HG02588 (cell line): ENCODE measurements at regions not wholly inside any gene's neighbourhood (a gene's known extent, or its start where the extent isn't known, plus 50 kb on each side); places are given as distances from the start of the nearest gene placed in this dataset.
"Not testable (repeated sequence)": the region's sequence is repeated elsewhere in the genome, so short reads cannot be mapped to it uniquely, and the experiment has no call there.

ENCODE experiments used
- ATAC-seq: cut with Tn5 transposase; IDR thresholded peaks from one replicate; pipeline ENCODE4 v1.9.1; 2021; ENCODE audit warnings: mild to moderate bottlenecking, moderate library complexity; ENCODE audit not compliant: unreplicated experiment

- no peak for ATAC-seq
These were observed 172.4 kb downstream of the LACC1 start for GRCh38 chr13:44051918-44052675.

DNA sequence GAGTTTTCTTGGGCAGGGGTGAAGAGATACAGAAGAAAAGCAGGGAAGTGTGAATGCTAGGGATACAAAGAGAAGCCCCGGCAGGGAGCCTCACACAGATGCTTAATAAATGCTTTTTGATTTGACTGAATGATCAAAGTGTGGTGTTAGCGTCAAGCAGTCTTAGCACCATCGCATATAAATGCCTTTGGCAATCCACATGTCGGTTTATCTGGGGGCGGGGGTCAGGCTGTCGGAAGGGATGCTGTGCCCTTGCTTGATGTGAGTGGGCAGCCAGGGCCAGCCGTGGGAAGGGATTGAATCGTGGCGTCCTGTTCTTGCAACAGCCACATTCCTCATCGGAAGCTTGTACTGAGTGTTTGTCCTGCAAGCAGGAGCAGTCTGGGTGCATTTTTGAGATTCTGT is 173.1 kb downstream of the LACC1 start:
- no peak for ATAC-seq

GRCh38 chr13:44053208-44053607 is 173.5 kb downstream of the LACC1 start:
- ATAC-seq = no peak

DNA sequence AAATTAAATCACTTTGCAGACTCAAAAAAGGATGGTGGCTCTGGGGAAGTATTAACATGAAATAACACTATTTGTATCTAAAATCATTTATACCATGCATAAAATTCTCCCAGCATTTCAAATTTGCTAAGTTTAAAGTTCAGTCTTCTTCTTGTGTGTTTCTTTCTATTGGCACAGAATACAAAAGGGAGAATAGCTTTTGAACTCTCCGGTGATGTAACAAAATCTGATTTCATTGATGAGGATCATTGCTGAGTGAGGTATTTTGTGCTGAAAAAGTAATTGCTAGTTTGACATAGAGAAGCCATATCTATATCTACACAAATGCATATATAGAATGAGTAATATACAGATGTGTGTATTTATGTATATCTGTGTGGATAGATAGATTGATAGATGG is 174.8 kb downstream of the LACC1 start:
- ATAC-seq = no peak

DNA sequence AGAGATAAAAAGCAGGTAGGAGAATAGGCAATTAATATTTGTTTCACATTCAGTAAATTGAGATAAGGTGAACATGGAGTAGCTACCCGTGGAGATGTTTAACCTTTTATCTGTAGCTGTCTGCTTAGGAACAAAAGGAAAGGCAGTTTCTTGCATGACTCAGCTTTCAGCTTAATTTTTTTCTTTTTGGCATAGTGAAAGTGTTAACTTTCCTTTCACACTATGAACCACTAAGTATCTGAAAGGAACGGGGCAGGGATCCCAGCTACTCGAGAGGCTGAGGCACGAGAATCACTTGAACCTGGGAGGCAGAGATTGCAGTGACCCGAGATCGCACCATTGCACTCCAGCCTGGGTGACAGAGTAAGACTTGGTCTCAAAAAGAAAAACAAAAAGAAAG is 176.0 kb downstream of the LACC1 start:
- ATAC-seq = not testable (repeated sequence)

DNA sequence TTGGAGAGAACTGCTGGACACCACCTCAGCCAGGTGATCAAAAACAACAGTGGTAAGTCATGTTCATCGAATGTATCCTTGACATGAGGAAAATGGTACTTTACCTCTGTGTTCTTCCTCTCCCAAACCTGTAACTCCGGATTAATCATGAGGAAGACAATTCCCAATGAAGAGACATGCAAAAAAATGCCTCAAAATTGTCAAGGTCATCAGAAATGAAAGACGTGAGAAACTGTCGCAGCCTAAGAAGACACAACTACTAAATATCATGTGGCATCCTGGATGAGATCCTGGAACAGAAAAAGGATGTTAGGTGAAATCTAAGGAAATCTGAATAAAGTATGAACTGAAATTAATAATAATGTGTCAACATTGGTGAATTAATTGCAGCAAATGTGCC is 178.4 kb downstream of the LACC1 start:
- no peak for ATAC-seq

- ATAC-seq = no peak
These were observed 179.0 kb downstream of the LACC1 start for GRCh38 chr13:44058624-44059215.

DNA sequence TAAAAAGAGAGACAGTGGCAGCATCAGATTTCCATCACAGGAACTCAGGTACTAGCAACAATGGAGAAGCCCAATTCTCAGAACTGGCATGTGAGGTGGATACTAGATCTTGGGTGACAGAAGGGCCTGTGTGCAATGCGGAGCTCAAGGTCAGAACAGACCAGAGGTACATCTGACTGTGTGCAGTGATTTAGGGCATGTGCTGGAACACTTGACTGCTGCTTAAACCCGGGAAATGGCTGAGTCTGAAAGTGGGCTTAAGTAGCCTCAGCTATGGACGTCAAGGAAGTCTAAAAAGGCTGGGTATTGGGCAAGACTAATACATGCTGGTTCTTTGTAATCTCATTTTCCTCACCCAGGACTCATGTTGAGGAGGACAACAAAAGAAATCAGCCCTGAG is 182.2 kb downstream of the LACC1 start:
- no peak for ATAC-seq

- no peak for ATAC-seq
These were observed 183.8 kb downstream of the LACC1 start for GRCh38 chr13:44063467-44063866.

DNA sequence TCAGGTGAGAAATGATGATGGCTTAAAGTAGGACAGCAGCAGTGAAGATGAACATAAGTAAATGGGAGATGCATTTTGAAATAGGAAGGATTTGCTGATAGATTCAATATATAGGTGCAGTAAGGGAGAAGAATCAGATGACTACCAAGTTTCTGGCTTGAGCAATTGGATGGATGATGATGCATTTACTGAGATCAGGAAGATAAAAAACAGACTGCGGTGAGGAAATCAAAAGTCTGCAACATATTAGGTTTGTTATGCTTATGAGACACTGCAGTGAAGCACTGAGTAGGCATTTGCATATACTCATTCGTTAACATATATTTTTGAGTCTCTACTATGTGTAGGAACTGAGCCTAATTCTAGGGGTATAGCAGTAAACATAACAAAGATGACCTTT is 184.2 kb downstream of the LACC1 start:
- ATAC-seq = no peak

DNA sequence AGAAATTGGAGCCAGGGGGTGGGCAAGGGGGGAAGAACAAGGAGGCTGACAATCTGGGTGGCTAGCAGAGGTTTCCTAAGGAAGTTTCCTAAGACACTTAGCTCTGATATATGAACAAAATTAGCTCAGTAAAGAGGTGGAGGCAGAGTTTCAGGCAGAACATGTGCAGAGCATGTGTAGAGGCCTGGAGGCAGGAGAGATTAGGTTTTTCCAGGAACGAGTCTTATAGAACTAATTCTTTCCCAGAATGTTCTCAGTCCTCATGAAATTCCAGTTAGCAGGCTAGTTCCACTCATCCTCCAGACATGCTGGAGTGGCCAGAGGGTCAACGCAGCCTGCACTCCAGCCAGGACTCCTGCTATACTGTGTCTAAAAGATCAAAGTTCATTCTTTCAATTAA is 184.7 kb downstream of the LACC1 start:
- ATAC-seq = no peak

GRCh38 chr13:44068169-44068568 is 188.5 kb downstream of the LACC1 start:
- no peak for ATAC-seq

DNA sequence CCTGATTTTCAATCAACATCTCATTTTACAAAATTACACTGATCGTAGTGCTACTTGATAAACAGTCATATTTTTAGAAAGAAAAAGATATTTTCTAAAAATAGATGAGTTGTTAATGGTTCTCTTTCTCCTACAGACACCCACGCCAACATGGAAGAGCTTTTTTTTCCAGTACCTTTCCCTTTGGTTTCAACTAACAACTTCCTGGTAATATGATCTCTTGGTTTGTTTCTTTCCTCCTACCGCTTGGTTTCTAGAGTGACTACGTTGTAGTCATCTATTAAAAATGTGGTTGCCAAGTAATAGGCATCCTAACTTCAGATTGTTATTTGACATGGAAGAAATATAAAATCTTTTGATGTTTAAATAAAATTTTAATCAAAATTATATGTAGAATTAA is 189.0 kb downstream of the LACC1 start:
- no peak for ATAC-seq

DNA sequence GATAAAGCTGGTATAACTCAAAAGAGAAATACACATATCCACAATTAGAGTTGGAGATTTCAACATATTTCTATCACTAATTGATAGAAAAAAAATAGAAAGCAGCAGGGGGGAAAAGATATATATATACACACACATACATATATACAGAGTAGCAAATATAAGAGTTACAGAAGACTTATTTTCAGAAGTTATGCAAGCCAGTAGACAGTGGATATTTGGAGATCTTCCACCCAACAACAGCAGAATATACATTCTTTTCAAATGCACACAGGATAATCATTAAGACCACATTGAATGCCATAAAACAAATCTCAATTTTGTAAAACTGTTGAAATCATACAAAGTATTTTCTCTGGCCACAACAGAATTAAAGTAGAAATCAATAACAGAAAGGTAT is 192.8 kb downstream of the LACC1 start:
- no peak for ATAC-seq

DNA sequence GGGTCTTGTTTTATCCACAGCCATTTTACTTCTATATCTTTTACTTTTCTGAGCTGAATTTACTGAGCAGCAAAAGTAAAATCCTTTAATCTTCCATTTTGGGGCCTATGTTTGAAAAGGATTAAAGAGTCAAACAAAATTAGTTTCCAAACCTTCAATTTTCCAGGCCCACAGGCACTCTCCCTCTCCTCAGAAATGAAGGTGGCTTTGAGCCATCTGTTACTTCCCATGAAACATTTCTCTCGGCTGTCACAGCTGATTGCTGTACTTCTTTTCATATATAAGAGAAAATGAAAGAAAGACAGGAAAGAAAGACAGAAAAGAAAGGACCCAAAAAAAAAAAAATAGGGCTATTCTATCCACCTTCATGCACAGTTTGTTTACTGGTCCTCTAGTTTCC is 194.9 kb downstream of the LACC1 start:
- ATAC-seq = no peak

DNA sequence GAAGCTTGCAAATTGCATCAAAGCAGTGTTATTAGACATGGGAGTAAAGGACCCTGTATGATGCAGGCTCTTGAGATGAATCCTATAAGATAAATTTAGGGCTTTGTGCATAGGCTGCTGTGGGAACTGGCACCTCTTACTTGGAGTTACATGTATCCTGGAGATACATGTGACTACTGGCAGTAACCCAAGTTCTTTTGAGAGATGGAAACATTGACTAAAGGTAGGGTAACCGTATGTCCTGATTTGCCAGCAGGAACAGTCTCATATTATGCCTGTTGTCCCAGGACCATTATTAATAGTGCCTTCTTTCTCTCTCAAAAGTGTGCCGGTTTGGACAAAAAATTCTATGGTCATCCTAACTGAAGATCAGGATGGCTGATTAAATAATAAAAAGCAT is 195.4 kb downstream of the LACC1 start:
- ATAC-seq = no peak

DNA sequence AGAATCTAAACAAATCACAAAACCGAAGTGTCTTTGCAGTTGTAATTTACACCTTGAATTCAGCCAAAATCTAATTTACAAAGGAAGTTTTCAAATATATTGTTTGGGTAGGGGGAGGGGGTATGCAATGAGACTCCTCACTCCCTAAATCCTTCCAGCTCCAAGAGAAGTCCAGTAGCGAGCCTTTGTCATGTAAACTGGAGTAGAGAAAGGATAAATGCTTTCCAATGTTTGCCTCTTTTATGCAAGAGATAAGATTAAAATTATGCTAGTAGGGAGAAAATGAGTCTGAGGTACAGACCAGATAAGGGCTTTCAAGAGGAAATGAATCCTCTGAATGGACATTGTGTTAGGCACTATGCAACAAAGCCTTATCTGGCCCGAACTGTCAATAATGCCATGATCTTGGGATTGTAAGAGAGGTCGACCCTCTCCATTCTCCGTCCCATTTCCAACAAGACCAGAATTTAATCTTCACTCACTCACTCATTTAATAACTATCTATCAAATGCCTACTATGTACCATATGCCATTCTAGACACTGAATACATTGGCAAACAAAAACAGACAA is 199.2 kb downstream of the LACC1 start:
- ATAC-seq = no peak

- ATAC-seq = no peak
These were observed 199.9 kb downstream of the LACC1 start for GRCh38 chr13:44079413-44080205.

DNA sequence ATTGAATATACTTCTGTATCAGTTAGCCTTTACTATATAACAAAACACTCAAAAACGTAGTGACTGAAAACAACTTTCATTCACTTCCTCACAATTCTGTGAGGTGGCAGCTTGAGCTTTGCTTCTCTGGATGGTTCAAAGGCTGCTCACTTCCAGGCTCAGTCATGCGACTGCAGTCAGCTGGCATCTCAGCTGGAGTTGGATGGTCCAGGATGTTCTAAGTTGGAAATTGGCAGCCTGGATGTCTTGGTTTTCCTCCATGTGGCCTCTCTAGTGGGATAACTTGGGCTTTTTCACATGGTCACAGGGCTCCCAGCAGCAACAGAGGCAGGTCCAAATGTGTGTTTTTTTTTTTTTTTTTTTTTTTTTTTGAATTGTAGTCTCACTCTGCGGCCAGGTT is 204.4 kb downstream of the LACC1 start:
- no peak for ATAC-seq

DNA sequence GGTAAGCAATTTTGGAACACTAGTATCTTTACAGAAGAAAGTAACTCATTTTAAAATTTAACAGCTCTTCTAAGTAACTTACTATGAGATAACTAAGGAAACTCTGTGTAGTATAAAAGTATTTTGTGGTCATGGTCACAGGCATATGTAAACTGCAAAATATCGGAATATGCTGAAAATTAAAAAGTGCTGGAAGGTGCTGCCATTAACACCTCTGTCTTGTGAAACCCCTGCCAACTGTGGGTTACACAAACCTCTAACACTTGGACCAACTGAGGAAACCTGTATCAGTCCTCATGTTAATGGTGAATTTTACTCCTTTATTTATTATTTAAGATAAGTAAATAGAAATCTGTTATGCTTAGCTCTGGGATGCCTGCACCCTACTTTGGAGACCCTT is 206.7 kb downstream of the LACC1 start:
- ATAC-seq = no peak

GRCh38 chr13:44088411-44088810 is 208.7 kb downstream of the LACC1 start:
- no peak for ATAC-seq

GRCh38 chr13:44088991-44089413 is 209.3 kb downstream of the LACC1 start:
- no peak for ATAC-seq
